ENCODE measurements at regions not wholly inside any gene's neighbourhood (a gene's known extent, or its start where the extent isn't known, plus 50 kb on each side); places are given as distances from the start of the nearest gene placed in this dataset.

- Histone ChIP-seq H3K36me3 (ENCODE audit: low read depth) (no peaks in the 10 kb centered on the region), H3K9me3 (ENCODE audit: low read depth) (no peaks in the 10 kb centered on the region), H3K27me3 (replicated peaks; ENCODE audit: insufficient read depth) (peaks cover 15% of the 10 kb centered on the region; the same call in 1 of the 2 replicates), H4K20me1 (ENCODE audit: insufficient read depth) (no peaks in the 10 kb centered on the region), H3K9me2 (ENCODE audit: insufficient read depth) (no peaks in the 10 kb centered on the region), H3K79me2 (ENCODE audit: insufficient read depth) (no peaks in the 10 kb centered on the region), H3K27ac (no peak overlapping the region), H3F3A (ENCODE audit: insufficient read depth) (no peaks in the 10 kb centered on the region), H3K4me2 (ENCODE audit: unreplicated experiment) (no peak overlapping the region), H3K4me3 (no peak overlapping the region), H2AFZ (no peak overlapping the region), H3K9ac (no peak overlapping the region), H3K4me1 (ENCODE audit: insufficient read depth) (no peaks in the 10 kb centered on the region)
- no peak for TF ChIP-seq EZH2phosphoT487 (IDR thresholded peaks at IDR 0.05; ENCODE audit: insufficient read depth, low read depth)
- no peak for TF ChIP-seq EZH2 (IDR thresholded peaks at IDR 0.05; ENCODE audit: insufficient read depth, poor library complexity, severe bottlenecking)
- 19 to 36% methylated on average over 2 of the region's 2 CpGs for WGBS, 2 experiments (ENCODE audit: low coverage in 1 of 2, low lambda C conversion rate in 2 of 2, missing lambda C conversion rate in 2 of 2)
- in situ Hi-C loops (cut with MboI): loop anchor here (25.0 kb wide), 1 partner anchor 611 kb away; the partner anchor contains the start of genes GNAS and GNAS-AS1
- no peak for DNase-seq
Observed at GRCh38 chr20:59473742-59474141, 130.6 kb upstream of the PHACTR3 start.

DNA sequence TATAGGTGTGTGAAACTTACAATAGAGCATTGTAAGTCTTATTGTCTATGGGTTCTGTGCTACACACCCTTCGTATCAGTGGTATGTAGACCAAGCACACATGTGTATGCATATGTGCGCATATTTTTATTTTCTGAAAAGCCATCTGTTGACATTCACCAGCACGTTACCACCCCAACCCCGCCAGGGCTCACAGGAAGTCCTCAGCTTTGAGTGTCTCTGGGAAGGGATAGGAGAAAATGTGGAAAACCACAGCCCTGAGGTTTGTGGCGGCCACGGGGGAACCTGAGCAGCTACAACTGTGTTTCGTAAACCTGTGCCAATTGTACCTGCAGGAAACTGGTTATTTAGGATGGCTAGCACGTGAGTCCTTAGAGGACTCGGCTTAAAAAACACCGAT, 123.3 kb upstream of the PHACTR3 start:
- Histone ChIP-seq H3K4me1 (ENCODE audit: insufficient read depth) (no peaks in the 10 kb centered on the region), H3F3A (ENCODE audit: insufficient read depth) (no peaks in the 10 kb centered on the region), H3K9ac (no peak overlapping the region), H3K79me2 (ENCODE audit: insufficient read depth) (no peaks in the 10 kb centered on the region), H3K27me3 (replicated peaks; ENCODE audit: insufficient read depth) (peaks cover 3% of the 10 kb centered on the region), H3K36me3 (ENCODE audit: low read depth) (no peaks in the 10 kb centered on the region), H2AFZ (no peak overlapping the region), H4K20me1 (ENCODE audit: insufficient read depth) (no peaks in the 10 kb centered on the region), H3K4me3 (no peak overlapping the region), H3K9me3 (ENCODE audit: low read depth) (no peaks in the 10 kb centered on the region), H3K27ac (no peak overlapping the region), H3K4me2 (ENCODE audit: unreplicated experiment) (no peak overlapping the region), H3K9me2 (ENCODE audit: insufficient read depth) (no peaks in the 10 kb centered on the region)
- no peak for TF ChIP-seq EZH2 (IDR thresholded peaks at IDR 0.05; ENCODE audit: insufficient read depth, poor library complexity, severe bottlenecking)
- TF ChIP-seq EZH2phosphoT487 (IDR thresholded peaks at IDR 0.05; ENCODE audit: insufficient read depth, low read depth): no peak
- in situ Hi-C loops (cut with MboI): no loop called here
- DNase-seq: no peak
- 20 to 21% methylated on average over 10 of the region's 10 CpGs for whole genome bisulfite sequencing, 2 experiments (ENCODE audit: low coverage in 1 of 2, low lambda C conversion rate in 2 of 2, missing lambda C conversion rate in 2 of 2)

GRCh38 chr20:59481477-59482018, 122.8 kb upstream of the PHACTR3 start:
- H3K4me1 ChIP-seq (ENCODE audit: insufficient read depth): no peaks in the 10 kb centered on the region
- H3K9ac ChIP-seq: no peak overlapping the region
- H4K20me1 ChIP-seq (ENCODE audit: insufficient read depth): no peaks in the 10 kb centered on the region
- no peak overlapping the region for H3K4me3 ChIP-seq
- H3K9me2 ChIP-seq (ENCODE audit: insufficient read depth): no peaks in the 10 kb centered on the region
- TF ChIP-seq EZH2phosphoT487 (IDR thresholded peaks at IDR 0.05; ENCODE audit: insufficient read depth, low read depth): no peak
- no peak for TF ChIP-seq EZH2 (IDR thresholded peaks at IDR 0.05; ENCODE audit: insufficient read depth, poor library complexity, severe bottlenecking)
- peaks cover 3% of the 10 kb centered on the region for H3K27me3 ChIP-seq (replicated peaks; ENCODE audit: insufficient read depth)
- no peak overlapping the region for H3K27ac ChIP-seq
- H3K79me2 ChIP-seq (ENCODE audit: insufficient read depth): no peaks in the 10 kb centered on the region
- H3K9me3 ChIP-seq (ENCODE audit: low read depth): no peaks in the 10 kb centered on the region
- H3F3A ChIP-seq (ENCODE audit: insufficient read depth): no peaks in the 10 kb centered on the region
- no peak for DNase-seq
- 35 to 38% methylated on average over 10 of the region's 10 CpGs for WGBS, 2 experiments (ENCODE audit: low coverage in 1 of 2, low lambda C conversion rate in 2 of 2, missing lambda C conversion rate in 2 of 2)
- in situ Hi-C loops (cut with MboI): no loop called here
- no peak overlapping the region for H3K4me2 ChIP-seq (ENCODE audit: unreplicated experiment)
- no peaks in the 10 kb centered on the region for H3K36me3 ChIP-seq (ENCODE audit: low read depth)
- H2AFZ ChIP-seq: no peak overlapping the region

DNA sequence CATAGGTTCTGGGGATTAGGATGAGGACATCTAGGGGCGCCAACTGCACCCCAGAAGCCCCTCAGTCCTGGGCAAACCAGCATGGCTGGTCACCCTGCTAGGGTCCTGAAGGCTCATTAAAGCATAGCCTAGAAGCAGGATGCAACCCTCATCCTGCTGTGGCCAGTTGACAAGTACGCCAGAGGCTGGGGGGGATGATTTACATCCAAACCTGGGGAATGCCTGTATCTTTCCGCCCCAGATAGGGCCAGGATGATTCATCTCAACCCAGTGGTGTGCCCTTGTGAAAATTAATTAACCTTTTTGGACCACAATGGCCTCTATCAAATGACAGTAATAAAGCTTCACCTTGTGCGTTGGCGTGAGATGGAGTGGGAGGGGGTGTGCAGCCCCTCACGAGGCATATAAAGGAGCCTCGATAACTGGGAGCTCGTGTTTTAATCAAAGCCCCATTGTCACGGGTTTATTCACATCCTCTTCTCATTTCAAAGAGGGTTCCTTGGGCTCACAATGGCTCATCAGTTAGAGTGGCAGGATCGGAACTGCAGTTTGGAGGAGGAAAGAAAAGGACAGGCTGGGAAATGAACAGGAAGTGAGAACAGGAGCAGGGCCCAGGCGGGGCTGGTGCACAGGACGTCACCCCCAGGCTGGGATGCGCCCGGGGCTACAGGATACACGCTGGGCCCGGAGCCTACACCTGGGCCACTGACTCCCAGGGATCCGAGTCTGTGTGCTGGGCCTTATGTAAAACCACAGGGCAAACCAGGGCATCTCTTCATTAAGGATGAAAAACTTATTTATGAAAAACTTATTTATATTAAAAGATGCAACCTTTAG, 121.8 kb upstream of the PHACTR3 start:
- H3K27me3 ChIP-seq (replicated peaks; ENCODE audit: insufficient read depth): peaks cover 3% of the 10 kb centered on the region

More for the DNA sequence above, 121.8 kb upstream of the PHACTR3 start:
- in situ Hi-C loops (cut with MboI): no loop called here
- Histone ChIP-seq H3K9ac (no peak overlapping the region), H3K9me2 (ENCODE audit: insufficient read depth) (no peaks in the 10 kb centered on the region), H3F3A (ENCODE audit: insufficient read depth) (no peaks in the 10 kb centered on the region), H3K4me2 (ENCODE audit: unreplicated experiment) (no peak overlapping the region), H3K4me3 (no peak overlapping the region), H3K36me3 (ENCODE audit: low read depth) (no peaks in the 10 kb centered on the region), H4K20me1 (ENCODE audit: insufficient read depth) (no peaks in the 10 kb centered on the region), H3K27ac (no peak overlapping the region), H3K4me1 (ENCODE audit: insufficient read depth) (no peaks in the 10 kb centered on the region), H3K79me2 (ENCODE audit: insufficient read depth) (no peaks in the 10 kb centered on the region), H2AFZ (no peak overlapping the region), H3K9me3 (ENCODE audit: low read depth) (no peaks in the 10 kb centered on the region)
- TF ChIP-seq EZH2 (IDR thresholded peaks at IDR 0.05; ENCODE audit: insufficient read depth, poor library complexity, severe bottlenecking): no peak
- TF ChIP-seq EZH2phosphoT487 (IDR thresholded peaks at IDR 0.05; ENCODE audit: insufficient read depth, low read depth): no peak
- WGBS, 2 experiments (ENCODE audit: low coverage in 1 of 2, low lambda C conversion rate in 2 of 2, missing lambda C conversion rate in 2 of 2): 52 to 57% methylated on average over 17 of the region's 17 CpGs
- DNase-seq: no peak
